HepG2 (cell line): ENCODE measurements at regions not wholly inside any gene's neighbourhood (a gene's known extent, or its start where the extent isn't known, plus 50 kb on each side); places are given as distances from the start of the nearest gene placed in this dataset.

Experiments used
- ATAC-seq: fragments of 200-7000 bp; cut with Tn5 transposase; 3 replicates; pipeline ENCODE4 v1.9.1; 2020; ENCODE audit warnings: mild to moderate bottlenecking, moderate library complexity
- BruUV-seq: library from RNA; stranded (reverse); fragments of 400-500 nt; replicated peaks from 2 replicates; lab custom pipeline; 2021; lab: Mats Ljungman, UMichigan
- CTCF ChIA-PET: fragments of 300-600 bp; formaldehyde crosslinking; extraction: SDS; loops from one replicate; lab custom pipeline; 2021; ENCODE audit warnings: low total read pairs, inconsistent platforms, low intra/inter-chr PET ratio; lab: Yijun Ruan, JAX
- POLR2A ChIA-PET: fragments of 350-600 bp; sonication (Branson Sonifier 250); formaldehyde crosslinking; loops from one replicate; lab custom pipeline; 2020; ENCODE audit warnings: antibody characterized with exemption, inconsistent platforms; lab: Yijun Ruan, JAX
- DNase-seq: peaks from one replicate; pipeline ENCODE4 v3.0.0-alpha.2; 2015; ENCODE audit warnings: low spot score
- FAIRE-seq: peaks from 3 replicates; lab custom pipeline; 2011; peaks lifted over from hg19 to GRCh38; lab: Jason Lieb, UNC
- H2AFZ ChIP-seq: one replicate; pipeline ENCODE4 v1.6.1; 2011; ENCODE audit warnings: low read length, inconsistent platforms
- H3K27ac ChIP-seq: fragments of 300-600 bp; 3 replicates; pipeline ENCODE4 v1.8.0; 2011; ENCODE audit warnings: mixed run types, mild to moderate bottlenecking, mixed read lengths, low read length, inconsistent platforms; ENCODE audit not compliant: insufficient read depth; ENCODE audit errors: extremely low read length
- H3K27me3 ChIP-seq, 2 experiments: fragments of 200-600 bp in 1 of 2; 2 replicates in 1 of 2; 3 replicates in 1 of 2; pipeline versions ENCODE4 v1.6.0 to v1.8.0; 2011; ENCODE audit warnings: low read length in 2 of 2, mild to moderate bottlenecking in 2 of 2, moderate library complexity in 2 of 2, inconsistent platforms in 1 of 2; ENCODE audit not compliant: insufficient read depth in 2 of 2, control insufficient read depth in 1 of 2
- H3K36me3 ChIP-seq, 2 experiments: fragments of 200-600 bp in 1 of 2; replicated peaks in 1 of 2; 2 replicates in 1 of 2; 3 replicates in 1 of 2; pipeline versions ENCODE4 v1.5.1 to v1.8.0; 2011; ENCODE audit warnings: low read length in 2 of 2, inconsistent platforms in 1 of 2; ENCODE audit not compliant: insufficient read depth in 2 of 2, control insufficient read depth in 1 of 2
- H3K4me1 ChIP-seq: 2 replicates; pipeline ENCODE4 v1.5.1; 2012; ENCODE audit warnings: low read length, inconsistent platforms; ENCODE audit not compliant: insufficient read depth
- H3K4me2 ChIP-seq: 2 replicates; pipeline ENCODE4 v1.6.0; 2011; ENCODE audit warnings: low read depth, low read length, inconsistent platforms
- H3K4me3 ChIP-seq, 3 experiments: fragments of 200-600 bp in 1 of 3; sonication (generic), shearing (Covaris generic) in 1 of 3; replicated peaks in 1 of 3; 2 replicates each; pipeline ENCODE4 v1.5.1; 2011 to 2016; ENCODE audit warnings: low read length in 3 of 3, inconsistent platforms in 2 of 3, low read depth in 2 of 3, mild to moderate bottlenecking in 2 of 3, control low read depth in 1 of 3, mixed read lengths in 1 of 3; ENCODE audit not compliant: insufficient read depth in 1 of 3
- H3K79me2 ChIP-seq: one replicate; pipeline ENCODE4 v1.6.1; 2011; ENCODE audit warnings: low read length, inconsistent platforms; ENCODE audit not compliant: insufficient read depth
- H3K9ac ChIP-seq: 2 replicates; pipeline ENCODE4 v1.6.0; 2011; ENCODE audit warnings: mild to moderate bottlenecking, low read depth, low read length, inconsistent platforms; ENCODE audit not compliant: insufficient read depth
- H3K9me3 ChIP-seq: 2 replicates; pipeline ENCODE4 v1.5.1; 2012; ENCODE audit warnings: mild to moderate bottlenecking, low read length
- H4K20me1 ChIP-seq: 2 replicates; pipeline ENCODE4 v1.6.0; 2011; ENCODE audit warnings: inconsistent platforms, mild to moderate bottlenecking, low read length, moderate library complexity; ENCODE audit not compliant: insufficient read depth
- ATM ChIP-seq: fragments of 450-650 bp; IDR thresholded peaks from 2 replicates; pipeline ENCODE4 v1.7.1; 2017; ENCODE audit warnings: mild to moderate bottlenecking, borderline replicate concordance
- CBX1 ChIP-seq: IDR thresholded peaks from one replicate; pipeline ENCODE4 v1.6.1; 2016; ENCODE audit warnings: antibody characterized with exemption, low read depth
- CC2D1A ChIP-seq: sonication (generic); formaldehyde crosslinking; IDR thresholded peaks from 2 replicates; pipeline ENCODE4 v1.8.1; 2023; ENCODE audit warnings: mild to moderate bottlenecking, missing genetic modification reagents
- RBM39 ChIP-seq: fragments of 200-400 bp; formaldehyde crosslinking; IDR thresholded peaks from one replicate; pipeline ENCODE4 v1.6.1; 2018; ENCODE audit warnings: antibody characterized with exemption, mild to moderate bottlenecking, low read depth, low read length; ENCODE audit not compliant: poor library complexity, severe bottlenecking
- SKI ChIP-seq: fragments of 450-650 bp; IDR thresholded peaks from one replicate; pipeline ENCODE4 v1.6.1; 2018; ENCODE audit warnings: mild to moderate bottlenecking; ENCODE audit not compliant: partially characterized antibody
- THAP11 ChIP-seq: IDR thresholded peaks from 2 replicates; pipeline ENCODE4 v1.6.1; 2016; ENCODE audit warnings: missing biosample characterization, missing genetic modification reagents
- TOE1 ChIP-seq: sonication (generic); formaldehyde crosslinking; IDR thresholded peaks from 2 replicates; pipeline ENCODE4 v1.4.0; 2020; ENCODE audit warnings: mild to moderate bottlenecking, missing genetic modification reagents
- ZBTB21 ChIP-seq: sonication (generic); formaldehyde crosslinking; IDR thresholded peaks from 2 replicates; pipeline ENCODE4 v1.4.0; 2020; ENCODE audit warnings: missing genetic modification reagents
- ZFP62 ChIP-seq: sonication (generic); formaldehyde crosslinking; IDR thresholded peaks from 2 replicates; pipeline ENCODE4 v1.4.0; 2020; ENCODE audit warnings: missing genetic modification reagents
- ZFY ChIP-seq: sonication (generic); formaldehyde crosslinking; IDR thresholded peaks from 2 replicates; pipeline ENCODE4 v1.4.0; 2020; ENCODE audit warnings: missing genetic modification reagents
- ZNF839 ChIP-seq: sonication (generic); formaldehyde crosslinking; IDR thresholded peaks from 2 replicates; pipeline ENCODE4 v1.4.0; 2020; ENCODE audit warnings: missing genetic modification reagents, mild to moderate bottlenecking, borderline replicate concordance
- ZNF841 ChIP-seq: sonication (generic); formaldehyde crosslinking; IDR thresholded peaks from 2 replicates; pipeline ENCODE4 v1.8.1; 2023; ENCODE audit warnings: missing genetic modification reagents, borderline replicate concordance
- WGBS: methylation state at CpG from one replicate; pipeline ENCODE4 v1.1.6; 2017; ENCODE audit warnings: low lambda C conversion rate; 5-methylcytosine and 5-hydroxymethylcytosine counted together
- in situ Hi-C: cut with HindIII; loops from 2 replicates; pipeline ENCODE4 v1.10.0; 2017; ENCODE audit warnings: low pct_unique_long_range_greater_than_20kb; ENCODE audit not compliant: extremely low pct_ligation_motif_present
- intact Hi-C: fragments of 100-400 bp; cut with micrococcal nuclease; formaldehyde crosslinking; loops from one replicate; pipeline ENCODE4 v1.10.0; 2022; ENCODE audit not compliant: unreplicated experiment
- TF ChIP-seq, protein P1 (sequence below): sonication (generic); formaldehyde crosslinking; IDR thresholded peaks from 2 replicates; pipeline ENCODE4 v1.8.0; 2022; ENCODE audit warnings: missing genetic modification reagents, mild to moderate bottlenecking, borderline replicate concordance
- TF ChIP-seq, protein P2 (sequence below): sonication (generic); formaldehyde crosslinking; IDR thresholded peaks from 2 replicates; pipeline ENCODE4 v1.4.0; 2020; ENCODE audit warnings: missing genetic modification reagents
- TF ChIP-seq, protein P3 (sequence below): IDR thresholded peaks from 2 replicates; pipeline ENCODE4 v1.6.1; 2016

DNA sequence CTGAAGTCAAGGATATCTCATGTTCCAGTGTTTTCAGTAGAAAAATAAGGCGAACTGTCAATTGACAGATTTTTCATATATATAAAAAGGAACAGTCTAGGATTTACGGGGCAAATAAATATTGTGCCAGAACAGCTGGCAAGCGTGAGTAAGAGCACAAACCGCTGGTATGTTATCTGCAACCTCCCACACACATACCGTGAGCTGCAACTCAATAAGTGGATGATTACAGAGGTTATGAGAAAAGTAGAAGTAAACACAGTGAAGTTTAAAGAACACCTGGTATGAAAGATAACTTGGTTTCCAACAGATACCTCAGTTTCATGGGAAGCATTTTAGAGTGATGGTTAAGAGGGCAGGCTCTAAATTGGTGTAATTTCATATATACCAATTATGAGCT is 733.4 kb downstream of the TUSC7 start:
- H3K36me3 ChIP-seq: no peaks in the 10 kb centered on the region
- TF ChIP-seq SKI: no peak
- no peak for TF ChIP-seq CC2D1A
- TF ChIP-seq ATM: no peak
- TF ChIP-seq, protein P1, sequence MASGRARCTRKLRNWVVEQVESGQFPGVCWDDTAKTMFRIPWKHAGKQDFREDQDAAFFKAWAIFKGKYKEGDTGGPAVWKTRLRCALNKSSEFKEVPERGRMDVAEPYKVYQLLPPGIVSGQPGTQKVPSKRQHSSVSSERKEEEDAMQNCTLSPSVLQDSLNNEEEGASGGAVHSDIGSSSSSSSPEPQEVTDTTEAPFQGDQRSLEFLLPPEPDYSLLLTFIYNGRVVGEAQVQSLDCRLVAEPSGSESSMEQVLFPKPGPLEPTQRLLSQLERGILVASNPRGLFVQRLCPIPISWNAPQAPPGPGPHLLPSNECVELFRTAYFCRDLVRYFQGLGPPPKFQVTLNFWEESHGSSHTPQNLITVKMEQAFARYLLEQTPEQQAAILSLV (CRISPR knock-in tag): no peak
- TF ChIP-seq ZFY (CRISPR knock-in tag): no peak
- TF ChIP-seq ZBTB21 (CRISPR knock-in tag): no peak
- TF ChIP-seq TOE1 (CRISPR knock-in tag): no peak
- TF ChIP-seq ZNF839: no peak
- TF ChIP-seq ZFP62: no peak
- no peak for TF ChIP-seq ZNF841 (CRISPR knock-in tag)
- TF ChIP-seq, protein P2, sequence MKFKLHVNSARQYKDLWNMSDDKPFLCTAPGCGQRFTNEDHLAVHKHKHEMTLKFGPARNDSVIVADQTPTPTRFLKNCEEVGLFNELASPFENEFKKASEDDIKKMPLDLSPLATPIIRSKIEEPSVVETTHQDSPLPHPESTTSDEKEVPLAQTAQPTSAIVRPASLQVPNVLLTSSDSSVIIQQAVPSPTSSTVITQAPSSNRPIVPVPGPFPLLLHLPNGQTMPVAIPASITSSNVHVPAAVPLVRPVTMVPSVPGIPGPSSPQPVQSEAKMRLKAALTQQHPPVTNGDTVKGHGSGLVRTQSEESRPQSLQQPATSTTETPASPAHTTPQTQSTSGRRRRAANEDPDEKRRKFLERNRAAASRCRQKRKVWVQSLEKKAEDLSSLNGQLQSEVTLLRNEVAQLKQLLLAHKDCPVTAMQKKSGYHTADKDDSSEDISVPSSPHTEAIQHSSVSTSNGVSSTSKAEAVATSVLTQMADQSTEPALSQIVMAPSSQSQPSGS (CRISPR knock-in tag): no peak
- no peak for TF ChIP-seq CBX1
- no peak for TF ChIP-seq RBM39
- no peak for TF ChIP-seq THAP11 (CRISPR knock-in tag)
- TF ChIP-seq, protein P3, sequence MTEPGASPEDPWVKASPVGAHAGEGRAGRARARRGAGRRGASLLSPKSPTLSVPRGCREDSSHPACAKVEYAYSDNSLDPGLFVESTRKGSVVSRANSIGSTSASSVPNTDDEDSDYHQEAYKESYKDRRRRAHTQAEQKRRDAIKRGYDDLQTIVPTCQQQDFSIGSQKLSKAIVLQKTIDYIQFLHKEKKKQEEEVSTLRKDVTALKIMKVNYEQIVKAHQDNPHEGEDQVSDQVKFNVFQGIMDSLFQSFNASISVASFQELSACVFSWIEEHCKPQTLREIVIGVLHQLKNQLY (CRISPR knock-in tag): no peak
- TF ChIP-seq, all 625 proteins: peak for 0
- H3K4me3 ChIP-seq: no peak overlapping the region
- in situ Hi-C loops: no loop called here
- WGBS: 7% methylated on average over 5 of the region's 5 CpGs
- no TSS peak for BruUV-seq
- no peak overlapping the region for H3K9ac ChIP-seq
- H3K27me3 ChIP-seq: no peaks in the 10 kb centered on the region
- no peaks in the 10 kb centered on the region for H3K4me1 ChIP-seq
- no peaks in the 10 kb centered on the region for H3K9me3 ChIP-seq
- DNase-seq (no peak), ATAC-seq (no peak), FAIRE-seq (no peak)
- no peak overlapping the region for H2AFZ ChIP-seq
- intact Hi-C loops: no loop called here
- H4K20me1 ChIP-seq: no peaks in the 10 kb centered on the region
- H3K79me2 ChIP-seq: no peaks in the 10 kb centered on the region
- H3K4me2 ChIP-seq: no peak overlapping the region
- POLR2A ChIA-PET: no interaction called here
- no peak overlapping the region for H3K27ac ChIP-seq
- CTCF ChIA-PET: no interaction called here
